ENCODE measurements at regions not wholly inside any gene's neighbourhood (a gene's known extent, or its start where the extent isn't known, plus 50 kb on each side); places are given as distances from the start of the nearest gene placed in this dataset.
"Not testable (repeated sequence)": the region's sequence is repeated elsewhere in the genome, so short reads cannot be mapped to it uniquely, and the experiment has no call there.

DNA sequence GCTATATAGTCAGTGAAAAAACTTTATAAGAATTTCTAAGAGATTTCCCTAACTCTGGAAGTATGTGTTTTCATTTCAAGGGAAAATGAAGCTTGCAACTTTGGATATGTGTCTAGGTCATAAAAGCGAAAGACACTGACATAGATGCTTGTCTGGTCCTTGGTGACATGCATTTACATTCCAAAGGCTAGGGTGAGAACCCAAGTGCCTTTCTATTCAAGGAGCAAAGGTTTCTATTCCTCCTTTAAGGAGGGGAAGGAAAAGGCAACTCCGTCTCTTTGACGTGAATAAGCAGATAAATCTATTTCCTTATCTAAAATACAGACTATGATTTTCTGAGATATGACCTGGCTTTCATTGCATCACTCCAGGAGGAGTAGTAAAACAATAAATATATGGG lies 261.1 kb downstream of the CDH7 start:
- no peak for ATAC-seq
- TF ChIP-seq NFE2L2 (conservative IDR thresholded peaks at IDR 0.05; ENCODE audit: low read length) (no peak), HOXB13 (CRISPR knock-in tag; IDR thresholded peaks at IDR 0.05; ENCODE audit: low read depth) (no peak), FOSB (CRISPR knock-in tag; IDR thresholded peaks at IDR 0.05) (no peak), KDM5A (IDR thresholded peaks at IDR 0.05) (no peak), KDM1A (IDR thresholded peaks at IDR 0.05; ENCODE audit: low read depth) (no peak), NR3C1 (IDR thresholded peaks at IDR 0.05) (no peak)
- WGBS (ENCODE audit: missing lambda C conversion rate): 45% methylated on average over 3 of the region's 3 CpGs
- DNase-seq (ENCODE audit: low read depth in 1 of 2, low spot score in 1 of 2): no peak
- ChIA-PET POLR2A (no interaction called here), CTCF (no interaction called here)
- no peak for FAIRE-seq
- H3K9me3 ChIP-seq: no peaks in the 10 kb centered on the region
- H3K4me2 ChIP-seq: no peak overlapping the region
- no peak overlapping the region for H3K4me3 ChIP-seq
- no peak overlapping the region for H3K27ac ChIP-seq
- no peaks in the 10 kb centered on the region for H3K4me1 ChIP-seq

DNA sequence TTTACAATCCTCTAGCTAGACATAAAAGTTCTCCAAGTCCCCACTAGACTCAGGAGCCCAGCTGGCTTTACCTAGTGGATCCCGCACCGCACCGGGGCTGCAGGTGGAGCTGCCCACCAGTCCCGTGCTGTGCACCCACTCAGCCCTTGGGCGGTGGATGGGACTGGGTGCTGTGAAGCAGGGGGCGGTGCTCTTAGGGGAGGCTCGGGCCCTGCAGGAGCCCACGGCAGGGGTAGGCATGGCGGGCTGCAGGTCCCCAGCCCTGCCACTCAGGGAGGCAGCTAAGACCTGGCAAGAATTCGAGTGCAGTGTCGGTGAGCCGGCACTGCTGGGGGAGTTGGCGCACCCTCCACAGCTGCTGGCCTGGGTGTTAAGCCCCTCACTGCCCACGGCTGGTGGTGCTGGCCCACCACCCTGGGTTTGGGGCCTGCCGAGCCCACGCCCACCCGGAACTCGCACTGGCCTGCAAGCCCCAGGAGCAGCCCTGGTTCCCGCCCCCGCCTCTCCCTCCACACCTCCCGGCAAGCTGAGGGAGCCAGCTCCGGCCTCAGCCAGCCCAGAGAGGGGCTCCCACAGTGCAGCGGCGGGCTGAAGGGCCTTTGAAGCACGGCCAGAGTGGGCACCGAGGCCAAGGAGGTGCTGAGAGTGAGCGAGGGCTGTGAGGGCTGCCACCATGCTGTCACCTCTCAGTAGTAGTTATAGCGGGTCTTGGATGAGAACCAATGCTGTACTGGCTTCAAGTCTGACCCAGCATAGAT lies 255.2 kb downstream of the CDH7 start:
- no peak overlapping the region for H3K4me2 ChIP-seq
- ChIA-PET CTCF (no interaction called here), POLR2A (no interaction called here)
- 32% methylated on average over 5 of the region's 28 CpGs for WGBS (ENCODE audit: missing lambda C conversion rate)
- no peaks in the 10 kb centered on the region for H3K4me1 ChIP-seq
- no peak overlapping the region for H3K4me3 ChIP-seq
- H3K27ac ChIP-seq: no peak overlapping the region
- FAIRE-seq (no peak), DNase-seq (ENCODE audit: low read depth in 1 of 2, low spot score in 1 of 2) (no peak), ATAC-seq (no peak)
- TF ChIP-seq RCOR1 (IDR thresholded peaks at IDR 0.05; ENCODE audit: low read depth, low read length): no peak
- no peak for TF ChIP-seq PHF8 (IDR thresholded peaks at IDR 0.05; ENCODE audit: borderline replicate concordance, low read depth)
- no peak for TF ChIP-seq EP300 (IDR thresholded peaks at IDR 0.05)
- TF ChIP-seq, protein P1, sequence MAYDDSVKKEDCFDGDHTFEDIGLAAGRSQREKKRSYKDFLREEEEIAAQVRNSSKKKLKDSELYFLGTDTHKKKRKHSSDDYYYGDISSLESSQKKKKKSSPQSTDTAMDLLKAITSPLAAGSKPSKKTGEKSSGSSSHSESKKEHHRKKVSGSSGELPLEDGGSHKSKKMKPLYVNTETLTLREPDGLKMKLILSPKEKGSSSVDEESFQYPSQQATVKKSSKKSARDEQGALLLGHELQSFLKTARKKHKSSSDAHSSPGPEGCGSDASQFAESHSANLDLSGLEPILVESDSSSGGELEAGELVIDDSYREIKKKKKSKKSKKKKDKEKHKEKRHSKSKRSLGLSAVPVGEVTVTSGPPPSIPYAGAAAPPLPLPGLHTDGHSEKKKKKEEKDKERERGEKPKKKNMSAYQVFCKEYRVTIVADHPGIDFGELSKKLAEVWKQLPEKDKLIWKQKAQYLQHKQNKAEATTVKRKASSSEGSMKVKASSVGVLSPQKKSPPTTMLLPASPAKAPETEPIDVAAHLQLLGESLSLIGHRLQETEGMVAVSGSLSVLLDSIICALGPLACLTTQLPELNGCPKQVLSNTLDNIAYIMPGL (CRISPR knock-in tag; IDR thresholded peaks at IDR 0.05; ENCODE audit: borderline replicate concordance): no peak
- H3K9me3 ChIP-seq: no peaks in the 10 kb centered on the region

DNA sequence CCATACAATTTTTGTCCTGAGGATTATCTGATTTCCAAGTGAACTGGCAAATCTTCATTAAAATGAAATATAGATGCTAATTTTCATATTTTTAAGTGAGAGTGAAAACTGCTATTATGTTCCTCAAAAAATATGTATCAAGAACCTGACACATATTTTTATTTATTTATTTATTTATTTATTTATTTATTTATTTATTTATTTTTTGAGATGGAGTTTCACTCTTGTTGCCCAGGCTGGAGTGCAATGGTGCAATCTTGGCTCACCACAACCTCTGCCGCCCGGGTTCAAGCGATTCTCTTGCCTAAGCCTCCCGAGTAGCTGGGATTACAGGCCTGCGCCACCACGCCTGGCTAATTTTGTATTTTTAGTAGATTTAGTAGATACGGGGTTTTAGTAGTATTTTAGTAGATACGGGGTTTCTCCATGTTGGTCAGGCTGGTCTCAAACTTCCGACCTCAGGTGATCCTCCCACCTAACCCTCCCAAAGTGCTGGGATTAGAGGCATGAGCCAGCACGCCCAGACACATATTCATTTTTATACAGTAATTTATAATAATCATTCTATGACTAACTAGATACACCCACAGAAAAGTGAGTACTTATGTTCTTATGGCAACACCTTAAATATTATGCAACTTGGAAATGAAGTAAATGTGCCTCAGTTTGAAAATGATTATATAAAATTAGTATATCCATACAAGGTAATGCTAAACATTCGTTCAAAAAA lies 248.3 kb downstream of the CDH7 start:
- ATAC-seq; H3K4me1 ChIP-seq; H3K9me3 ChIP-seq; POLR2A ChIA-PET; DNase-seq (ENCODE audit: low read depth in 1 of 2, low spot score in 1 of 2); CTCF ChIA-PET; H3K4me2 ChIP-seq; FAIRE-seq; H3K4me3 ChIP-seq; H3K27ac ChIP-seq: not testable (repeated sequence)
- WGBS (ENCODE audit: missing lambda C conversion rate): 48% methylated on average over 11 of the region's 11 CpGs
- TF ChIP-seq ZC3H11A (IDR thresholded peaks at IDR 0.05): peak; percentile 34

DNA sequence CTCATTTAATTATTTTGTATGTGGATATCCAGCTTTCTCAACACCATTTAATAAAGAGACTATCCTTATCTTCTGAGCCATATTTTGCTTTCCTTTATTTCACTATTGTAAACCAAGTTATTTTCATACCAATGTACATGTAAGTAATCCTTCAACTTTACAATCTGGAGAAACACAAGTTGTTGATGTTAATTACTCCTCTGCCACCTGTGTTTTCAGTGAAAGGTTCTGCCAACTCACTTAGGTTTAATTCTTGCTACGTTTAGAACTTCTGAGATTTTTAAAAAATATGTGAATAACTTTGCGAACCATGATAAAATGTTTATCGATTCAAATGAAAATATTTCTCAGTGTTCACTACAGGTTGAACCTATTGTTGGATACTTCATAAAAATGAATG lies 244.4 kb downstream of the CDH7 start:
- DNase-seq (ENCODE audit: low read depth in 1 of 2, low spot score in 1 of 2): no peak
- 40% methylated on average over 3 of the region's 3 CpGs for WGBS (ENCODE audit: missing lambda C conversion rate)

DNA sequence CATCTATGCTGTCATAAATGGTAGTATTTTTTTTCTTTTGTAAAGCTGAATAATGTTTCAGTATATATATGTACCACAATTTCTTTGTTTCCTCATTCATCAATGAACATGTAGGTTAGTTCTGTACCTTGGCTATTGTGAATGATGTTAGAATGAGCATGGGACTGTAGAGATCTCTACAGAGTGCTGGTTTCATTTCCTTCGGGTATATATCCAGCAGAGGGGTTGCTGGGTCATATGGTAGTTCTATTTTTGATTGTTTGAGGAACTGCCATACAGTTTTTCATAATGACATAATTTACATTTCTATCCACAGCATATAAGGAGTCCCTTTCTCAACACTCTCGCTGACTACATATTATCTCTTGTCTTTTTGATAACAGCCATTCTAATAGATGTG lies 243.5 kb downstream of the CDH7 start:
- no peak for ATAC-seq
- 11% methylated on average over 2 of the region's 2 CpGs for WGBS (ENCODE audit: missing lambda C conversion rate)
- no peak for TF ChIP-seq ESRRA (IDR thresholded peaks at IDR 0.05; ENCODE audit: borderline replicate concordance, low read length)
- no peak for TF ChIP-seq TP53 (CRISPR knock-in tag; IDR thresholded peaks at IDR 0.05)
- TF ChIP-seq, protein P1 (CRISPR knock-in tag; IDR thresholded peaks at IDR 0.05; ENCODE audit: borderline replicate concordance): no peak
- TF ChIP-seq, protein P2, sequence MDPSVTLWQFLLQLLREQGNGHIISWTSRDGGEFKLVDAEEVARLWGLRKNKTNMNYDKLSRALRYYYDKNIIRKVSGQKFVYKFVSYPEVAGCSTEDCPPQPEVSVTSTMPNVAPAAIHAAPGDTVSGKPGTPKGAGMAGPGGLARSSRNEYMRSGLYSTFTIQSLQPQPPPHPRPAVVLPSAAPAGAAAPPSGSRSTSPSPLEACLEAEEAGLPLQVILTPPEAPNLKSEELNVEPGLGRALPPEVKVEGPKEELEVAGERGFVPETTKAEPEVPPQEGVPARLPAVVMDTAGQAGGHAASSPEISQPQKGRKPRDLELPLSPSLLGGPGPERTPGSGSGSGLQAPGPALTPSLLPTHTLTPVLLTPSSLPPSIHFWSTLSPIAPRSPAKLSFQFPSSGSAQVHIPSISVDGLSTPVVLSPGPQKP (IDR thresholded peaks at IDR 0.05; ENCODE audit: low read depth, low read length): no peak
- TF ChIP-seq, protein P3, sequence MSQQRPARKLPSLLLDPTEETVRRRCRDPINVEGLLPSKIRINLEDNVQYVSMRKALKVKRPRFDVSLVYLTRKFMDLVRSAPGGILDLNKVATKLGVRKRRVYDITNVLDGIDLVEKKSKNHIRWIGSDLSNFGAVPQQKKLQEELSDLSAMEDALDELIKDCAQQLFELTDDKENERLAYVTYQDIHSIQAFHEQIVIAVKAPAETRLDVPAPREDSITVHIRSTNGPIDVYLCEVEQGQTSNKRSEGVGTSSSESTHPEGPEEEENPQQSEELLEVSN (IDR thresholded peaks at IDR 0.05; ENCODE audit: borderline replicate concordance, low read depth): no peak
- no peaks in the 10 kb centered on the region for H3K9me3 ChIP-seq
- H3K4me2 ChIP-seq: no peak overlapping the region
- POLR2A ChIA-PET: no interaction called here
- no peak for DNase-seq (ENCODE audit: low read depth in 1 of 2, low spot score in 1 of 2)
- FAIRE-seq: no peak
- CTCF ChIA-PET: no interaction called here
- no peaks in the 10 kb centered on the region for H3K4me1 ChIP-seq
- no peak overlapping the region for H3K4me3 ChIP-seq
- no peak overlapping the region for H3K27ac ChIP-seq

More for the DNA sequence above, 244.4 kb downstream of the CDH7 start:
- CTCF ChIA-PET: no interaction called here
- no peak for ATAC-seq
- POLR2A ChIA-PET: no interaction called here
- TF ChIP-seq ZNF302 (CRISPR knock-in tag; IDR thresholded peaks at IDR 0.05) (no peak), RCOR1 (IDR thresholded peaks at IDR 0.05; ENCODE audit: low read depth, low read length) (no peak), EHF (CRISPR knock-in tag; IDR thresholded peaks at IDR 0.05) (no peak)
- no peaks in the 10 kb centered on the region for H3K9me3 ChIP-seq
- no peak overlapping the region for H3K4me2 ChIP-seq
- H3K4me1 ChIP-seq: no peaks in the 10 kb centered on the region
- no peak for FAIRE-seq
- no peak overlapping the region for H3K4me3 ChIP-seq
- no peak overlapping the region for H3K27ac ChIP-seq

Data from A549 (cell line).